ENCODE measurements at regions not wholly inside any gene's neighbourhood (a gene's known extent, or its start where the extent isn't known, plus 50 kb on each side); places are given as distances from the start of the nearest gene placed in this dataset.
"Not testable (repeated sequence)": the region's sequence is repeated elsewhere in the genome, so short reads cannot be mapped to it uniquely, and the experiment has no call there.

- peaks cover 6% of the 10 kb centered on the region for H3K9me3 Mint-ChIP-seq
- no peak overlapping the region for H3K27ac Mint-ChIP-seq (ENCODE audit: unreplicated experiment)
These were observed 979.7 kb downstream of the RAPGEF2 start for GRCh38 chr4:160082432-160083207.

GRCh38 chr4:160091631-160092030 is 988.8 kb downstream of the RAPGEF2 start:
- H3K36me3 Mint-ChIP-seq (ENCODE audit: low read depth): no peaks in the 10 kb centered on the region
- H3K27ac Mint-ChIP-seq (ENCODE audit: unreplicated experiment): no peak overlapping the region
- no peaks in the 10 kb centered on the region for H3K4me1 Mint-ChIP-seq
- no peaks in the 10 kb centered on the region for H3K27me3 Mint-ChIP-seq (ENCODE audit: low read depth)
- H3K9me3 Mint-ChIP-seq: peaks cover 6% of the 10 kb centered on the region
- DNase-seq (ENCODE audit: low read depth, low spot score): no peak
- TF ChIP-seq CTCF (conservative IDR thresholded peaks at IDR 0.05): no peak
- H3K4me3 Mint-ChIP-seq: no peak overlapping the region

More at GRCh38 chr4:160082432-160083207, 979.7 kb downstream of the RAPGEF2 start:
- Mint-ChIP-seq H3K27me3 (ENCODE audit: low read depth) (no peaks in the 10 kb centered on the region), H3K36me3 (ENCODE audit: low read depth) (no peaks in the 10 kb centered on the region), H3K4me1 (no peaks in the 10 kb centered on the region), H3K4me3 (no peak overlapping the region)
- DNase-seq (ENCODE audit: low read depth, low spot score): no peak
- TF ChIP-seq CTCF (conservative IDR thresholded peaks at IDR 0.05): no peak

- Mint-ChIP-seq H3K4me1 (no peaks in the 10 kb centered on the region), H3K4me3 (no peak overlapping the region), H3K36me3 (ENCODE audit: low read depth) (no peaks in the 10 kb centered on the region), H3K27ac (ENCODE audit: unreplicated experiment) (no peak overlapping the region), H3K9me3 (no peaks in the 10 kb centered on the region), H3K27me3 (ENCODE audit: low read depth) (no peaks in the 10 kb centered on the region)
- no peak for TF ChIP-seq CTCF (conservative IDR thresholded peaks at IDR 0.05)
- DNase-seq (ENCODE audit: low read depth, low spot score): no peak
These were observed 997.4 kb downstream of the RAPGEF2 start for GRCh38 chr4:160100316-160100715.

GRCh38 chr4:160110891-160111290 is 1008.0 kb downstream of the RAPGEF2 start:
- no peak for TF ChIP-seq CTCF (conservative IDR thresholded peaks at IDR 0.05)
- no peaks in the 10 kb centered on the region for H3K27me3 Mint-ChIP-seq (ENCODE audit: low read depth)
- H3K27ac Mint-ChIP-seq (ENCODE audit: unreplicated experiment): no peak overlapping the region
- H3K9me3 Mint-ChIP-seq: peaks cover 26% of the 10 kb centered on the region
- H3K36me3 Mint-ChIP-seq (ENCODE audit: low read depth): peaks cover 10% of the 10 kb centered on the region
- H3K4me1 Mint-ChIP-seq: no peaks in the 10 kb centered on the region
- H3K4me3 Mint-ChIP-seq: no peak overlapping the region
- no peak for DNase-seq (ENCODE audit: low read depth, low spot score)

GRCh38 chr4:160117686-160118085 is 1014.8 kb downstream of the RAPGEF2 start:
- H3K36me3 Mint-ChIP-seq (ENCODE audit: low read depth): peaks cover 17% of the 10 kb centered on the region
- H3K4me3 Mint-ChIP-seq: no peak overlapping the region
- H3K4me1 Mint-ChIP-seq: no peaks in the 10 kb centered on the region
- no peak overlapping the region for H3K27ac Mint-ChIP-seq (ENCODE audit: unreplicated experiment)
- no peak for DNase-seq (ENCODE audit: low read depth, low spot score)
- no peaks in the 10 kb centered on the region for H3K27me3 Mint-ChIP-seq (ENCODE audit: low read depth)
- peaks cover 20% of the 10 kb centered on the region for H3K9me3 Mint-ChIP-seq
- no peak for TF ChIP-seq CTCF (conservative IDR thresholded peaks at IDR 0.05)

GRCh38 chr4:160125576-160126287 is 1022.9 kb downstream of the RAPGEF2 start:
- not testable (repeated sequence) for H3K27ac Mint-ChIP-seq (ENCODE audit: unreplicated experiment); H3K4me3 Mint-ChIP-seq; H3K4me1 Mint-ChIP-seq; DNase-seq (ENCODE audit: low read depth, low spot score); H3K9me3 Mint-ChIP-seq; H3K27me3 Mint-ChIP-seq (ENCODE audit: low read depth); H3K36me3 Mint-ChIP-seq (ENCODE audit: low read depth)

Data from neural crest cell (in vitro differentiated cells).